Osteocyte (in vitro differentiated cells): ENCODE measurements at regions not wholly inside any gene's neighbourhood (a gene's known extent, or its start where the extent isn't known, plus 50 kb on each side); places are given as distances from the start of the nearest gene placed in this dataset.
A peak's percentile ranks its signal among the peaks of the same experiment; 100 is the strongest.

ENCODE experiments used
- DNase-seq: peaks from one replicate; pipeline ENCODE4 v3.0.0; 2021; ENCODE audit warnings: mixed read lengths; ENCODE audit not compliant: unreplicated experiment; ENCODE audit errors: extremely low spot score
- H3K27ac Mint-ChIP-seq: one replicate; pipeline ENCODE4 v1.8.0; 2021; ENCODE audit warnings: mild to moderate bottlenecking, mixed read lengths; ENCODE audit not compliant: unreplicated experiment
- H3K27me3 Mint-ChIP-seq: one replicate; pipeline ENCODE4 v1.8.0; 2021; ENCODE audit warnings: mixed read lengths; ENCODE audit not compliant: unreplicated experiment
- H3K36me3 Mint-ChIP-seq: one replicate; pipeline ENCODE4 v1.8.0; 2021; ENCODE audit warnings: mixed read lengths; ENCODE audit not compliant: unreplicated experiment
- H3K4me1 Mint-ChIP-seq: one replicate; pipeline ENCODE4 v1.8.0; 2021; ENCODE audit warnings: mixed read lengths; ENCODE audit not compliant: unreplicated experiment
- H3K4me3 Mint-ChIP-seq: one replicate; pipeline ENCODE4 v1.8.0; 2021; ENCODE audit warnings: mild to moderate bottlenecking, moderate library complexity, mixed read lengths; ENCODE audit not compliant: unreplicated experiment
- H3K9me3 Mint-ChIP-seq: one replicate; pipeline ENCODE4 v1.8.0; 2021; ENCODE audit warnings: mixed read lengths; ENCODE audit not compliant: unreplicated experiment
- TF ChIP-seq, protein P1 (sequence below): fragments of 200-600 bp; sonication (generic); IDR thresholded peaks from 2 replicates; pipeline ENCODE4 v1.5.0; 2021; ENCODE audit warnings: antibody characterized with exemption, mild to moderate bottlenecking, moderate library complexity

DNA sequence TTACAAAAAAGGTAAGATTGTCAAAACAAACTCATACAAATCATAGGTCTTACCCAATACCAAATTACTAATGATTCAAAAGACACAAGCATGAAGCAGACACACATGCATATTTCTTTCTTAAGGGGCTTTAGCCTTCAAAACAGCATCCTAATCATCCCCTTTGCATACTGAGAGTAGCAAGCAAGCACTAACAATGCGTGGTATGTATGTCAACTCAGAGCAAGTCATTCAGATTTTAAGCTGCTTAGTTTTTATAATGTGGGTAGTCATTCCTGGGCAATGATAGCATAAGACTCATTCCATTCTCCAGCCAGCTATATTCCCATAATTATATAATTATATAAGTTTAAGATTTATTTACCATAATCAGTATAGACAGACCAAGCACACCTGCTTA lies 219.6 kb downstream of the DKK2 start:
- DNase-seq = no peak
- no peak overlapping the region for H3K27ac Mint-ChIP-seq
- peaks cover 2% of the 10 kb centered on the region for H3K36me3 Mint-ChIP-seq
- H3K4me3 Mint-ChIP-seq = no peak overlapping the region
- TF ChIP-seq, protein P1, sequence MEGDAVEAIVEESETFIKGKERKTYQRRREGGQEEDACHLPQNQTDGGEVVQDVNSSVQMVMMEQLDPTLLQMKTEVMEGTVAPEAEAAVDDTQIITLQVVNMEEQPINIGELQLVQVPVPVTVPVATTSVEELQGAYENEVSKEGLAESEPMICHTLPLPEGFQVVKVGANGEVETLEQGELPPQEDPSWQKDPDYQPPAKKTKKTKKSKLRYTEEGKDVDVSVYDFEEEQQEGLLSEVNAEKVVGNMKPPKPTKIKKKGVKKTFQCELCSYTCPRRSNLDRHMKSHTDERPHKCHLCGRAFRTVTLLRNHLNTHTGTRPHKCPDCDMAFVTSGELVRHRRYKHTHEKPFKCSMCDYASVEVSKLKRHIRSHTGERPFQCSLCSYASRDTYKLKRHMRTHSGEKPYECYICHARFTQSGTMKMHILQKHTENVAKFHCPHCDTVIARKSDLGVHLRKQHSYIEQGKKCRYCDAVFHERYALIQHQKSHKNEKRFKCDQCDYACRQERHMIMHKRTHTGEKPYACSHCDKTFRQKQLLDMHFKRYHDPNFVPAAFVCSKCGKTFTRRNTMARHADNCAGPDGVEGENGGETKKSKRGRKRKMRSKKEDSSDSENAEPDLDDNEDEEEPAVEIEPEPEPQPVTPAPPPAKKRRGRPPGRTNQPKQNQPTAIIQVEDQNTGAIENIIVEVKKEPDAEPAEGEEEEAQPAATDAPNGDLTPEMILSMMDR = no peak
- H3K27me3 Mint-ChIP-seq = peaks cover 32% of the 10 kb centered on the region
- H3K9me3 Mint-ChIP-seq = no peaks in the 10 kb centered on the region
- no peaks in the 10 kb centered on the region for H3K4me1 Mint-ChIP-seq

DNA sequence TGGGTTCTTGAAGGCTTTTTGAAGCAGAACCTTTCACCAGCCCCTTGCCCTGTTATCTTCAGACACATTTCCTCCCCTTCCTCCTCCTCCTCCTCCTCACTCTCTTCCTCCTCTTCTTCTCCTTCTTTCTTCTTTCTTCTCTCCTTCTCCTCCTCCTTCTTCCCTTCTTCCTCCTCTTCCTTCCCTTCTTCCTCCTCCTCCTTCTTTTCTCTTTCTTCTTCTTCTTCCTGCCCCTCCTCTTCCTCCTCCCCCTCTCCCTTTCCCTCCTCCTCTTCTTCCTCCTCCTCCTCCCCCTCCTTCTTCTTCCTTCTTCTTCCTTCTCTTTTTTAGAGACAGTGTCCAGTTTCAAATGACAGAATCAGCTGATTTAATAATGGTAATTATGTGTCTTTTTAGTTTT lies 226.0 kb downstream of the DKK2 start:
- H3K4me3 Mint-ChIP-seq = no peak overlapping the region
- H3K4me1 Mint-ChIP-seq = no peaks in the 10 kb centered on the region
- DNase-seq = no peak
- no peaks in the 10 kb centered on the region for H3K9me3 Mint-ChIP-seq
- peaks cover 16% of the 10 kb centered on the region for H3K27me3 Mint-ChIP-seq
- no peak overlapping the region for H3K27ac Mint-ChIP-seq
- TF ChIP-seq, protein P1 = no peak
- H3K36me3 Mint-ChIP-seq = no peaks in the 10 kb centered on the region

DNA sequence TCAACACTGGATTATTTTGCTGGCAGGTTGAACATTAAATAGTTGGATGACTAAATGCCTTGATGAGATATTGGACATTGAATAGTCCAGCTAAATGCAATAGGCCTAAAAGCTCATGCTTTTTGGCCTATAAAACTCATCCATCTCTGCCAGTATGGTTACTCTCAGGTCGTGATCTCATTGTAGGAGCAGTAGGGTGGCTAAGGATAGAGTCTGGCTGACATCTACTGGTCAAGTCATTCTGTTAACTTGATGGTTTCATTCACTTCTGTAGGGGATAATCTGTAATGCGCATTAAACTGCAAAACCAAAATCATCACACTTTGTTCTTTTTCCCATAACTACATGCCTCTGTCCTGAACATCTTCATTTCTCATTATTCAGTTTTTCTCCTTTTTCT lies 227.0 kb downstream of the DKK2 start:
- H3K4me3 Mint-ChIP-seq = no peak overlapping the region
- DNase-seq = no peak

DNA sequence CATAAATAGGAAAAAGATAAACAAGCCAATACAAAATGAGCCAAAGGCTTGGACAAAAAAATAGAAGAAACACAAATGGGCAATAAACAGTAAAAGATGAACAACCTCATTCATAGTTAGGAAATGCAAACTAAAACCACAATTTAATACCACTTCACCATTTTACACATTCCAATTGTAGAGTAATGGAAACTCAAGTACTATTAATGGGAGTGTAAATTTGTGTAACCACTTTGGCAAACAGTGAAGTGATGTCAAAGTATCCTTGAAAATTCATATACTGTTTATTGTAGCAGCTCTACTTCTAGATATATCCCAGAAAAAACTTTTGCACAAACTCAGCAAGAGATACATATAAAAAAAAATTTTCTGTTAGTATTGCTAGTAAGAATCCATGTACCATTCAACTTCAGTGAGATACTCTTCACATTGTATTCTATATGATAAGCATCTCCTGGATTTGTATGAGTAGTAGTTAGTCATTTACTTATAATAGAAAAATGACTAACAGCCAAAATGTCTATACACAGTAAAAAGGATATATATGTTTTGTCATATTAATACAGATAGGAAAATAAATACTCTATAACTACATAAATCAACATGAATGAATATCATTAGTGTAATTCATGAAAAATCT lies 229.8 kb downstream of the DKK2 start:
- no peak overlapping the region for H3K27ac Mint-ChIP-seq
- peaks cover 4% of the 10 kb centered on the region for H3K27me3 Mint-ChIP-seq
- peaks cover 21% of the 10 kb centered on the region for H3K4me1 Mint-ChIP-seq
- H3K4me3 Mint-ChIP-seq = no peak overlapping the region
- H3K36me3 Mint-ChIP-seq = no peaks in the 10 kb centered on the region
- DNase-seq = no peak
- H3K9me3 Mint-ChIP-seq = no peaks in the 10 kb centered on the region
- TF ChIP-seq, protein P1 = no peak

More for the DNA sequence above, 227.0 kb downstream of the DKK2 start:
- H3K27ac Mint-ChIP-seq = no peak overlapping the region
- no peaks in the 10 kb centered on the region for H3K9me3 Mint-ChIP-seq
- TF ChIP-seq, protein P1 = peak; percentile 73
- peaks cover 13% of the 10 kb centered on the region for H3K27me3 Mint-ChIP-seq
- H3K4me1 Mint-ChIP-seq = peaks cover 2% of the 10 kb centered on the region
- H3K36me3 Mint-ChIP-seq = no peaks in the 10 kb centered on the region

DNA sequence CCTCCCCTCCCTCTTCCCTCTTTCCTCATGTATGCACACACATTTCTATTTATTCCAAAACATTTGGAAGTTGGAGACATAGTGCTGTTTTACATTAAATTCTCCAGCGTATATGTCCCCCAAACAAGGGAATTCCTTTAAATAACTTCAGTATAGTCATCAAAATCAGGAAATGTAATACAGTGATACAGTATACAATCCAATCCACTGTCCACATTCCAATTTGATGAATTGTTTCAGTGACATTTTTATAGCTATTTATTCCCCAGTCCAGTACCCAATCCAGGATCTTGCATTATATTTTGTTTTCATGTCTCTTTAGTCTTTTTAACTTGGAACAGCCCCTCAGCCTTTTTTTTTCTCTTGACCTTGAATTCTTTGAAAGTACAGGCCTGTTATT lies 233.0 kb downstream of the DKK2 start:
- H3K27me3 Mint-ChIP-seq = peaks cover 21% of the 10 kb centered on the region
- no peaks in the 10 kb centered on the region for H3K9me3 Mint-ChIP-seq
- peaks cover 21% of the 10 kb centered on the region for H3K4me1 Mint-ChIP-seq
- no peak overlapping the region for H3K4me3 Mint-ChIP-seq
- H3K36me3 Mint-ChIP-seq = no peaks in the 10 kb centered on the region
- H3K27ac Mint-ChIP-seq = peak overlapping the region; percentile 69
- DNase-seq = no peak
- TF ChIP-seq, protein P1 = no peak
